NB4 (cell line): ENCODE measurements at regions not wholly inside any gene's neighbourhood (a gene's known extent, or its start where the extent isn't known, plus 50 kb on each side); places are given as distances from the start of the nearest gene placed in this dataset.

ENCODE experiments used
- MYC ChIP-seq: IDR thresholded peaks from 2 replicates; pipeline ENCODE4 v1.6.1; 2011; ENCODE audit warnings: low read depth, low read length
- POLR2A ChIP-seq: IDR thresholded peaks from 2 replicates; pipeline ENCODE4 v1.6.1; 2011; ENCODE audit warnings: mild to moderate bottlenecking; ENCODE audit not compliant: insufficient read length; ENCODE audit errors: extremely low read depth
- TF ChIP-seq, protein P1 (sequence below): IDR thresholded peaks from one replicate; pipeline ENCODE4 v1.5.1; 2012; ENCODE audit warnings: low read depth, low read length
- TF ChIP-seq, protein P2 (sequence below): IDR thresholded peaks from 2 replicates; pipeline ENCODE4 v1.6.1; 2011; ENCODE audit warnings: low read depth, low read length

DNA sequence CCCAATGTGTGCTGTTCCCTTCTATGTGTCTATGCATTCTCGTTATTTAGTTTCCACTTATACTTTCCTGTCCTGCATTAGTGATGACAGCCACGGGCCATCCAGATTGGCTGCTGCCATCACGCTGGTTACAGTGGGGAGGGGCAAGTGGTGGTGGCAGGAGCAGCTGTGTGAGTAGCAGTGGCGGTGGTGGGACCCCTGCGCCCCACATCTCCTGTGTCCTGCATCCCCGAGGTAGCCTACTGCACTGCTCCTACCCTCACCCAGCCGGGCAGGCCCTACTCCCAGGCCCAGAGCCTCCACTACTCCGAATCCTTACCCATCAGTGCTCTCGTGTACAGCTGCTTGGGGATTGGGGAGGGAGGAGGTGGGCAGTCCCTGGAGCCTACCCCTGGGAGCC is 798.7 kb upstream of the AGA start:
- TF ChIP-seq, protein P1, sequence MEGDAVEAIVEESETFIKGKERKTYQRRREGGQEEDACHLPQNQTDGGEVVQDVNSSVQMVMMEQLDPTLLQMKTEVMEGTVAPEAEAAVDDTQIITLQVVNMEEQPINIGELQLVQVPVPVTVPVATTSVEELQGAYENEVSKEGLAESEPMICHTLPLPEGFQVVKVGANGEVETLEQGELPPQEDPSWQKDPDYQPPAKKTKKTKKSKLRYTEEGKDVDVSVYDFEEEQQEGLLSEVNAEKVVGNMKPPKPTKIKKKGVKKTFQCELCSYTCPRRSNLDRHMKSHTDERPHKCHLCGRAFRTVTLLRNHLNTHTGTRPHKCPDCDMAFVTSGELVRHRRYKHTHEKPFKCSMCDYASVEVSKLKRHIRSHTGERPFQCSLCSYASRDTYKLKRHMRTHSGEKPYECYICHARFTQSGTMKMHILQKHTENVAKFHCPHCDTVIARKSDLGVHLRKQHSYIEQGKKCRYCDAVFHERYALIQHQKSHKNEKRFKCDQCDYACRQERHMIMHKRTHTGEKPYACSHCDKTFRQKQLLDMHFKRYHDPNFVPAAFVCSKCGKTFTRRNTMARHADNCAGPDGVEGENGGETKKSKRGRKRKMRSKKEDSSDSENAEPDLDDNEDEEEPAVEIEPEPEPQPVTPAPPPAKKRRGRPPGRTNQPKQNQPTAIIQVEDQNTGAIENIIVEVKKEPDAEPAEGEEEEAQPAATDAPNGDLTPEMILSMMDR: no peak
- TF ChIP-seq POLR2A: no peak
- TF ChIP-seq, protein P2, sequence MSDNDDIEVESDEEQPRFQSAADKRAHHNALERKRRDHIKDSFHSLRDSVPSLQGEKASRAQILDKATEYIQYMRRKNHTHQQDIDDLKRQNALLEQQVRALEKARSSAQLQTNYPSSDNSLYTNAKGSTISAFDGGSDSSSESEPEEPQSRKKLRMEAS: no peak
- no peak for TF ChIP-seq MYC
